Esophagus squamous epithelium (tissue), 4 donors: ENCODE measurements at regions not wholly inside any gene's neighbourhood (a gene's known extent, or its start where the extent isn't known, plus 50 kb on each side); places are given as distances from the start of the nearest gene placed in this dataset.

Experiments used
- POLR2A ChIP-seq, 4 donors: fragments of 450-650 bp; IDR thresholded peaks; one replicate each; pipeline ENCODE4 v1.6.1; 2017; ENCODE audit warnings: antibody characterized with exemption in 4 of 4, mild to moderate bottlenecking in 4 of 4, moderate library complexity in 3 of 4
- TF ChIP-seq, protein P1 (sequence below), 6 experiments: fragments of 450-650 bp in 4 of 6; fragments of 200-600 bp in 2 of 6; sonication (generic) in 2 of 6; IDR thresholded peaks; one replicate each; pipeline ENCODE4 v1.5.1; 2016 to 2019; ENCODE audit warnings: antibody characterized with exemption in 6 of 6, mild to moderate bottlenecking in 4 of 6, moderate library complexity in 4 of 6

DNA sequence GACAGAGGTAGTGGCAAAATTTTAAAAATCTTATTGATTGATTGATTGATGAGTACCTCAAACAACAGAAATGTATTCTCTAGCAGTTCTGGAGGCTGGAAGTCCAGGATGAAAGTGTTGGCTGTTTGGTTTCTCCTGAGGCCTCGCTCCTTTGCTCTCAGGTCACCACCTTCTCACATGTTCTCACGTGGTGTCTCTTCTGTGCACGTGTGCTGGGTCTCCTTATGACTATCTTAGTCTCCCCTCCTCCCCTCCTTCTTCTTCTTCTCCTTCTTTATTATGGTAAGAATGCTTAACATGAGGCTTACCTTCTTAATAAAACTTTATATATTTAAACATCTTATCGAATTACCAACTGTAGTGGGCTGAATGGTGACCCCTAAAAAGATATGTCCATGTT is 446.0 kb upstream of the SPHKAP start:
- no peak for TF ChIP-seq POLR2A (IDR thresholded peaks at IDR 0.05)
- TF ChIP-seq, protein P1, sequence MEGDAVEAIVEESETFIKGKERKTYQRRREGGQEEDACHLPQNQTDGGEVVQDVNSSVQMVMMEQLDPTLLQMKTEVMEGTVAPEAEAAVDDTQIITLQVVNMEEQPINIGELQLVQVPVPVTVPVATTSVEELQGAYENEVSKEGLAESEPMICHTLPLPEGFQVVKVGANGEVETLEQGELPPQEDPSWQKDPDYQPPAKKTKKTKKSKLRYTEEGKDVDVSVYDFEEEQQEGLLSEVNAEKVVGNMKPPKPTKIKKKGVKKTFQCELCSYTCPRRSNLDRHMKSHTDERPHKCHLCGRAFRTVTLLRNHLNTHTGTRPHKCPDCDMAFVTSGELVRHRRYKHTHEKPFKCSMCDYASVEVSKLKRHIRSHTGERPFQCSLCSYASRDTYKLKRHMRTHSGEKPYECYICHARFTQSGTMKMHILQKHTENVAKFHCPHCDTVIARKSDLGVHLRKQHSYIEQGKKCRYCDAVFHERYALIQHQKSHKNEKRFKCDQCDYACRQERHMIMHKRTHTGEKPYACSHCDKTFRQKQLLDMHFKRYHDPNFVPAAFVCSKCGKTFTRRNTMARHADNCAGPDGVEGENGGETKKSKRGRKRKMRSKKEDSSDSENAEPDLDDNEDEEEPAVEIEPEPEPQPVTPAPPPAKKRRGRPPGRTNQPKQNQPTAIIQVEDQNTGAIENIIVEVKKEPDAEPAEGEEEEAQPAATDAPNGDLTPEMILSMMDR (IDR thresholded peaks at IDR 0.05): no peak
